ENCODE measurements at regions not wholly inside any gene's neighbourhood (a gene's known extent, or its start where the extent isn't known, plus 50 kb on each side); places are given as distances from the start of the nearest gene placed in this dataset.
A peak's percentile ranks its signal among the peaks of the same experiment; 100 is the strongest.

- DNase-seq (ENCODE audit: low spot score) = no peak
- Histone ChIP-seq H3K9ac (ENCODE audit: low read depth in 1 of 2, low read length in 2 of 2) (no peak overlapping the region), H3K4me3 (ENCODE audit: low read depth in 1 of 3, low read length in 3 of 3) (no peak overlapping the region), H3K27me3 (ENCODE audit: control insufficient read depth in 4 of 4, insufficient read depth in 4 of 4, low read length in 3 of 4) (peaks cover 0 to 2% (median 0%) of the 10 kb centered on the region in 4 donors), H3K27ac (ENCODE audit: low read depth in 1 of 2, low read length in 2 of 2) (no peak overlapping the region), H3K4me1 (ENCODE audit: control insufficient read depth in 4 of 4, insufficient read depth in 4 of 4, low read length in 3 of 4) (peaks cover 0 to 10% (median 7%) of the 10 kb centered on the region in 4 donors), H3K9me3 (ENCODE audit: control insufficient read depth in 4 of 4, low read length in 3 of 4) (no peaks in the 10 kb centered on the region), H3K36me3 (ENCODE audit: control insufficient read depth in 4 of 4, insufficient read depth in 3 of 4, low read depth in 1 of 4, low read length in 3 of 4) (no peaks in the 10 kb centered on the region)
- 76% methylated on average over 4 of the region's 4 CpGs for WGBS
- TF ChIP-seq REST (IDR thresholded peaks at IDR 0.05) = no peak
- no peak for TF ChIP-seq RAD21 (IDR thresholded peaks at IDR 0.05)
- no peak for TF ChIP-seq FOXA1 (IDR thresholded peaks at IDR 0.05)
- no peak for TF ChIP-seq ZBTB33 (IDR thresholded peaks at IDR 0.05)
- TF ChIP-seq GABPA (IDR thresholded peaks at IDR 0.05 in 1 of 2, conservative IDR thresholded peaks at IDR 0.05 in 1 of 2) = no peak
- TF ChIP-seq SP1 (IDR thresholded peaks at IDR 0.05) = no peak
- TF ChIP-seq TAF1 (conservative IDR thresholded peaks at IDR 0.05) = no peak
- TF ChIP-seq RXRA (IDR thresholded peaks at IDR 0.05) = no peak
- TF ChIP-seq EGR1 (IDR thresholded peaks at IDR 0.05; ENCODE audit: low read depth in 2 of 2) = no peak
- no peak for TF ChIP-seq FOXA2 (IDR thresholded peaks at IDR 0.05)
Measured at GRCh38 chr20:22335210-22335609, 249.2 kb downstream of the FOXA2 start.

GRCh38 chr20:22333885-22334545 is 250.4 kb downstream of the FOXA2 start:
- H3K4me1 ChIP-seq (ENCODE audit: control insufficient read depth in 4 of 4, insufficient read depth in 4 of 4, low read length in 3 of 4) = peaks cover 0 to 10% (median 7%) of the 10 kb centered on the region in 4 donors
- peak; percentile 61 for DNase-seq (ENCODE audit: low spot score)
- no peaks in the 10 kb centered on the region for H3K36me3 ChIP-seq (ENCODE audit: control insufficient read depth in 4 of 4, insufficient read depth in 3 of 4, low read depth in 1 of 4, low read length in 3 of 4)
- H3K4me3 ChIP-seq (ENCODE audit: low read depth in 1 of 3, low read length in 3 of 3) = no peak overlapping the region
- H3K9me3 ChIP-seq (ENCODE audit: control insufficient read depth in 4 of 4, low read length in 3 of 4) = no peaks in the 10 kb centered on the region
- peaks cover 0 to 2% (median 0%) of the 10 kb centered on the region in 4 donors for H3K27me3 ChIP-seq (ENCODE audit: control insufficient read depth in 4 of 4, insufficient read depth in 4 of 4, low read length in 3 of 4)
- WGBS = 37% methylated on average over 19 of the region's 19 CpGs
- H3K9ac ChIP-seq (ENCODE audit: low read depth in 1 of 2, low read length in 2 of 2) = no peak overlapping the region
- H3K27ac ChIP-seq (ENCODE audit: low read depth in 1 of 2, low read length in 2 of 2) = no peak overlapping the region
- TF ChIP-seq TAF1 (conservative IDR thresholded peaks at IDR 0.05) = no peak
- no peak for TF ChIP-seq FOXA2 (IDR thresholded peaks at IDR 0.05)
- no peak for TF ChIP-seq REST (IDR thresholded peaks at IDR 0.05)
- TF ChIP-seq ATF3 (IDR thresholded peaks at IDR 0.05) = no peak
- TF ChIP-seq RAD21 (IDR thresholded peaks at IDR 0.05) = peak; percentile 83 to 86
- no peak for TF ChIP-seq ZBTB33 (IDR thresholded peaks at IDR 0.05)
- TF ChIP-seq RXRA (IDR thresholded peaks at IDR 0.05) = no peak
- no peak for TF ChIP-seq MAX (IDR thresholded peaks at IDR 0.05)
- no peak for TF ChIP-seq YY1 (IDR thresholded peaks at IDR 0.05)
- TF ChIP-seq HNF4G (IDR thresholded peaks at IDR 0.05) = no peak
- no peak for TF ChIP-seq JUND (IDR thresholded peaks at IDR 0.05)
- TF ChIP-seq CTCF (IDR thresholded peaks at IDR 0.05; ENCODE audit: low read depth, low read length, missing input control) = peak; percentile 85
- TF ChIP-seq SP1 (IDR thresholded peaks at IDR 0.05) = no peak
- TF ChIP-seq GABPA (IDR thresholded peaks at IDR 0.05 in 1 of 2, conservative IDR thresholded peaks at IDR 0.05 in 1 of 2) = no peak
- no peak for TF ChIP-seq NR2F2 (IDR thresholded peaks at IDR 0.05)
- TF ChIP-seq EGR1 (IDR thresholded peaks at IDR 0.05; ENCODE audit: low read depth in 2 of 2) = no peak
- no peak for TF ChIP-seq FOXA1 (IDR thresholded peaks at IDR 0.05)

Measured in liver (tissue), 8 donors.